Astrocyte of the spinal cord (primary cell): ENCODE measurements at regions not wholly inside any gene's neighbourhood (a gene's known extent, or its start where the extent isn't known, plus 50 kb on each side); places are given as distances from the start of the nearest gene placed in this dataset.

Experiments used
- DNase-seq: peaks from one replicate; pipeline ENCODE4 v3.0.0; 2011; ENCODE audit warnings: low read depth, low spot score
- H3K4me3 ChIP-seq: 2 replicates; pipeline ENCODE4 v1.5.1; 2011; ENCODE audit warnings: low read depth, mild to moderate bottlenecking, low read length, moderate library complexity
- in situ Hi-C: cut with HindIII; loops from 2 replicates; pipeline ENCODE4 v1.10.0; 2017; ENCODE audit warnings: low sequenced_read_pairs
- TF ChIP-seq, protein P1 (sequence below): IDR thresholded peaks from 2 replicates; pipeline ENCODE4 v1.5.1; 2012; ENCODE audit warnings: low read depth, mild to moderate bottlenecking, low read length, inconsistent platforms

DNA sequence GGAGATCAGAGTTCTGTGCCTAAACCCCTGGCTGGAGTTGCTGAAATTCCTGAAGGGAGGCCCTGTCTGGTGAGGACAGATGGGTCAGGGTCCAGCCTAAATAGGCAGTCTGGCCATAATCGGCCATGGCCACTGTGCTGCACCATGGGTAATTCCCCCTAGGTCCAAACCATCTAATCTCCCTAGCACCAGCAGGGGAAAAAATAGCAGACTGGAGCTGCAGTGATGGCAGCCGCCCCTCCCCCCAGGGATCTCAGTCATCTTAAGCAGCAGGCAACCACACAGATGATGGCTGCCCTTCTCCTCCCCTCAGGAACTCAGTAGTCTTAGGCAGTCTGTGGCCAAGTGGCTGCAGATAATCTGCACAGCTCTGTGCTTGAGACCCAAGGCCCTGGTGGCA, 68.4 kb upstream of the CD96 start:
- in situ Hi-C loops: no loop called here
- TF ChIP-seq, protein P1, sequence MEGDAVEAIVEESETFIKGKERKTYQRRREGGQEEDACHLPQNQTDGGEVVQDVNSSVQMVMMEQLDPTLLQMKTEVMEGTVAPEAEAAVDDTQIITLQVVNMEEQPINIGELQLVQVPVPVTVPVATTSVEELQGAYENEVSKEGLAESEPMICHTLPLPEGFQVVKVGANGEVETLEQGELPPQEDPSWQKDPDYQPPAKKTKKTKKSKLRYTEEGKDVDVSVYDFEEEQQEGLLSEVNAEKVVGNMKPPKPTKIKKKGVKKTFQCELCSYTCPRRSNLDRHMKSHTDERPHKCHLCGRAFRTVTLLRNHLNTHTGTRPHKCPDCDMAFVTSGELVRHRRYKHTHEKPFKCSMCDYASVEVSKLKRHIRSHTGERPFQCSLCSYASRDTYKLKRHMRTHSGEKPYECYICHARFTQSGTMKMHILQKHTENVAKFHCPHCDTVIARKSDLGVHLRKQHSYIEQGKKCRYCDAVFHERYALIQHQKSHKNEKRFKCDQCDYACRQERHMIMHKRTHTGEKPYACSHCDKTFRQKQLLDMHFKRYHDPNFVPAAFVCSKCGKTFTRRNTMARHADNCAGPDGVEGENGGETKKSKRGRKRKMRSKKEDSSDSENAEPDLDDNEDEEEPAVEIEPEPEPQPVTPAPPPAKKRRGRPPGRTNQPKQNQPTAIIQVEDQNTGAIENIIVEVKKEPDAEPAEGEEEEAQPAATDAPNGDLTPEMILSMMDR: no peak
- H3K4me3 ChIP-seq: no peak overlapping the region
- no peak for DNase-seq

DNA sequence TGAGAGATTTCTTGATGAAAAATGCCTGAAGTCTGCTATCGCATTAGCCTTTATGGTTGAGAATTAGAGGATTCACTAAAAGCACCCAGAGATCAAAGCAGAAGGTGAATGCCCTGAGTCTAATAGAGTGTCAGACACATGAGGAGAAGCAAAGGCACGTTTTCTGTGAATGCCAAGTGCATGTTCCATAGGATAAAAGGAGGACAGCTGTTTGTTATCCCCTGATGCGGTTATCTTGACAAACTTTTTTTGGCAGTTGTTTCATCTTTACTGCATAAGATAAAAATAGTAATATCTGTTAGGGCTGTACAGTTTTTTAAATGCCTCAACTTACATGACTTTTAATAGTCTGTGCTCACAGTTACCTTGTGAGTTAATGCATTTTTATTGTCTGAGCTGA, 65.3 kb upstream of the CD96 start:
- TF ChIP-seq, protein P1: no peak
- in situ Hi-C loops: no loop called here
- no peak for DNase-seq
- H3K4me3 ChIP-seq: no peak overlapping the region

DNA sequence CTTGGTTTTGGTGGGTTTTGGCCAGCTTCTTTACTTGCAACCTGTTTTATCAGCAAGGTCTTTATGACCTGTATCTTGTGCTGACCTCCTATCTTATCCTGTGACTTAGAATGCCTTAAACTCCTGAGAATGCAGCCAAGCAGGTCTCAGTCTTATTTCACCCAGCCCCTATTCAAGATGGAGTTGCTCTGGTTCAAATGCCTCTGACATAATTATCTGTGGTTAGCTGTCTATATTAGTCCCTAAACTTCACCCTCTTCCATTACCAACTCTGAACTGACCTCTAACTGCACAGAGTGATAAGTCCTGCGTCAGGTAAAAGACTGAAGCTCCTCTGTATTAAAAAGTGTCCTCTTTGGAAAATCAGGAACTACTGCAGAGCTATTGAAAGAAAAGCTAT, 61.9 kb upstream of the CD96 start:
- in situ Hi-C loops: no loop called here
- TF ChIP-seq, protein P1: no peak
- DNase-seq: no peak
- H3K4me3 ChIP-seq: no peak overlapping the region

DNA sequence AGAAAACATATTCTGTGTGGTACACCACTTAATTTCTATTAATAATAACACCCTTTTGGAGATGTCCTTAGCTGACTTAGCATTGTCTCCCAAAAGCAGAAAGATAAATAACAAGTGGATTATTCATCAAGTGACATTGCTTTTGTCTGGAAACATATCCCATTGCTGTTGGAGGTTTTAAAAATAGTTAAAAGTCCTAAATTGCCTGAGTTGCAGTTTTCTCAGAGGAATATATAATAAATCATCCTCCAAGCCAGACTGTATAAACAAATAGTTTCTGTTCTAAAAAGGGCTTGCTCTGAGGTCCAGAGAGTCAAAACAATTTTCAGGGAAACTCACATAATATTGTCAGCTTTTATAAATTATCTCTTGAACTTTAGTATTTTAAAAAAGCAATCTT, 60.4 kb upstream of the CD96 start:
- in situ Hi-C loops: no loop called here
- no peak for DNase-seq
- TF ChIP-seq, protein P1: no peak
- H3K4me3 ChIP-seq: no peak overlapping the region

DNA sequence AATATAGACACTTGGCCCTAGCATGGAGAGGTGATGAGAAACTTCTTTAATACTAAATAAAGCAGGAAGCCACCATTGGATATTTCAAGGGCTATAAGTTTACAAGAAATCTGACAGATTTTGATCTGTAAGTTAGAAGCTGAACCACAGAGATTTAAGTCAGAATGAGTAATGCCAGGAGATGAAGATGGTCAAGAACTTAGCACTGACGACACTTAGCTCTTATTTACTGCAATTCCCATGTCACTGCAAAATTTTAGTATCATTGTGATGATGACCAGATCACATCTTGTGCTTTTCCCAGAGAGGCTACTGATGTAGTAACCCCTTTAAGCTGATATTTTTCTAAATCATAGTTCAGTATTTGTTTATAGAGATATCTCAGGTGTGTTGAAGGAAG, 59.4 kb upstream of the CD96 start:
- DNase-seq: no peak
- in situ Hi-C loops: no loop called here
- no peak overlapping the region for H3K4me3 ChIP-seq
- TF ChIP-seq, protein P1: no peak

DNA sequence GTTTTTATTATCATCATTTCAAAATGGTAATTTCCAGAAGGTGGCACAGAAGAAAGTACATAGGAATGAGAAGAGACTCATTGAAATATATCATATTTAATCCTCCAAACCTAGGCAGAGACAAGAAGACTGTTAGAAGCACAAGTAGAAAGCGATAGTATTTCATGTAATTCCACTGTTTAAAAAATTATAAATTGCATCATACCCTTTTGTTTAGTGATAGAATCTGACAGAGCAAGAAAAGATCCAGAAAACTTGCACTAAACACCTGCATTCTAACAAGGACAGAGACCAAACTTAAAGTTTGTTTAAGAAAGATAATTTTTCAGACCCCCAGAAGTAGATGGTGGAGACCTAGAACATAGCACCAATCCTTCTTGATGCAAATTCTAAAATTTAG, 56.9 kb upstream of the CD96 start:
- in situ Hi-C loops: no loop called here
- H3K4me3 ChIP-seq: no peak overlapping the region
- no peak for DNase-seq
- TF ChIP-seq, protein P1: no peak
